Left ventricle myocardium superior (tissue), 1 donor: ENCODE measurements at regions not wholly inside any gene's neighbourhood (a gene's known extent, or its start where the extent isn't known, plus 50 kb on each side); places are given as distances from the start of the nearest gene placed in this dataset.
A peak's percentile ranks its signal among the peaks of the same experiment; 100 is the strongest.

Source experiments
- ATAC-seq: fragments of 200-7000 bp; cut with Tn5 transposase; one replicate; pipeline ENCODE4 v1.9.1; 2020; ENCODE audit warnings: mild to moderate bottlenecking, moderate library complexity
- DNase-seq: peaks from one replicate; pipeline ENCODE4 v3.0.0-alpha.2; 2020
- intact Hi-C: fragments of 100-400 bp; cut with micrococcal nuclease; formaldehyde crosslinking; loops from one replicate; pipeline ENCODE4 v1.11.0; 2022
- donor health status: DM: no; HTN: yes; CAD: no; lungs with severe emphysema.

- DNase-seq (no peak), ATAC-seq (no peak)
- intact Hi-C loops: no loop called here
These were observed 273.9 kb upstream of the RGS6 start for GRCh38 chr14:71658261-71658860.

DNA sequence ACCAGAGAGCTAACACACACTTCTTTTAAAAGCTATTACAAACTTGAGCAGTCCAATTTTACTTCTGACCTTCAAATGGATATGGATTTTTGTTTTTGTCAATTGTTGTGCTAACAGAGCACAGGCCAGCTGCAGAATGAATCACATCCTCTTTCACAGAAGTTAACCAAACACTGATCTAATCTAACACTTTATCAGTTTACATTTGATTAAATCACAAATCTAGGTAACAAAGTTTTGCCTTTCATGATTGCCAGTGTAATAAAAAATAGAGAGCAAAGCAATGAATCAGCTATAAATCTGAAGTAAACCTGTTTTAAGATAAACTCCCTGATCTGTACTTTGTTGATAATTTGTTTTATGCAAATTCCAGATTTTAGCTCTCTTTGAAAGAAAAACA, 273.1 kb upstream of the RGS6 start:
- intact Hi-C loops: no loop called here
- DNase-seq (no peak), ATAC-seq (no peak)

DNA sequence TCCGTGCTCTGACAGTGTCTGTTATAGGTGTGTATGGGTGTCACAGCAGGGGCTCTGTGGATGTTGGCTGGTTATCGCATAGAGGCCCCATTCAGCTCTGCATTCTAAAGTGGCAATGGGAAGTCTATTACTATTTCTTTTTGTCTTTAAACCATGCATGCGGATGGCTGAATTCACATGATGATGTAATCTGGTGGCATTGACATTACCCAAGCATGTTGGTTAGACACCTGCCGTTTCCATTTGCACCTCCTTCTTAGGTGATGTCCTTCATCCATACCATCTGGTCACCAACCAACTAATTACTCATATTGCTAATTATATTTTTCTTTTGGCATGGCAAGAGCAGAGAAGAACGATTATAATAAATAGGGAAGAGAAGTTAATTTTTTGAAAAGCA, 270.8 kb upstream of the RGS6 start:
- no peak for DNase-seq
- intact Hi-C loops: no loop called here
- no peak for ATAC-seq

DNA sequence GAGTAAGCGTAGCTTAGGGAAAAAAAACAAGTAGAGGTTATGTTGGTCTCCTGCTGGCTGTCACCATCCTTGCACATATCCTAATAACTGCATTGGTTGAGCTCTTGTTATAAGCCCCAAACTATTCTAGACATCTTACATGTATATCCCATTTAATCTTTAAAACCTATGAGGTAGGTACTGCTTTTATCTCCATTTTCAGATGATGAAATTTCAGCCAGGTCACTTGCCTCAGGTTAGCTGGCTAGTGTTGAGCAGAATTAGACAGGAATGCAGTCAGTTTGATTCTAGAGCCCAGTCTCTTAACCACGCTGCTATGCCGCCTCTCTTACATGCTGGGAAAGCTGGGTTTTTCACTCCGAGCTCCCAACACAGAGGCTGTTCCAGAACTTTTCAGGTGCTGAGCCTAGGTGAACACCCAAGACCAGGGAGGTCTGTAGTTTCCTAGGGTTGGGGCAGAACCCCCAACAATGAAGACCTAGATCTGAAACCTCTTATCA, 269.9 kb upstream of the RGS6 start:
- DNase-seq (no peak), ATAC-seq (no peak)
- intact Hi-C loops: no loop called here

DNA sequence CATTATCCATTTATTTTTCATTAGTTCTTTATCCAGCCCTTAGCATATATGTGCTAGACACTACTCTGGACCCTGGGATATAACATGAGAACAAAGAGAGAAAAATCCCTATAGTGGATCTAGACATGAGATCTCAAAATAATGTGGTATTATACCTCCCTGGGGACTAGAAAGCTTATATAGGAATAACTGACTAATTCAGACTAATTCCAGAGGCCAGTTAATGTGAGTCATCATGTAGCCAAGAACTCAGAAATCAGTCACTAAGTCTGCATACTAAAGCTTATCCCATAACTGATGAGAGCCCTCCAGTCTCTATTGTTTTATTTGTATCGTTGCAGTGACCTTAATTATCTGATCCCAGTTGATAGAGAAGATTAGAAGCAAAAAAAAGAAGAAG, 267.1 kb upstream of the RGS6 start:
- DNase-seq: no peak
- intact Hi-C loops: no loop called here
- no peak for ATAC-seq

DNA sequence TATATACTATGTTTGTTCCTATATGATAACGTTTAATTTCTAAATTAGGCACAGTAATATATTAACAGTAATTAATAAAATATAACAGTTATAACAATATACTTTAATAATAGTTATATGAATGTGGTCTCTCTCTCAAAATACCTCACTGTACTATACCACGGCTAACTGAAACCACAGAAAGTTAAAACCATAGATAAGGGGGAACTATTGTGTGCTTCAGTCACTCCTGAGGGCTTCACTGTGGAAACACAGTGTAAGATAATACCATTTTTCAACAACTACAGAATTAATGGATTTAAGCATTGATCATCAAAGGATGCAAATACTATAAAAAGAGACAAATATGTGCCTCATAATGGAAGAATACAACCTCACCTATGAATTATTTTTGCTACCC, 266.4 kb upstream of the RGS6 start:
- no peak for ATAC-seq
- no peak for DNase-seq
- intact Hi-C loops: no loop called here

GRCh38 chr14:71666571-71667145, 265.6 kb upstream of the RGS6 start:
- ATAC-seq (no peak), DNase-seq (no peak)
- intact Hi-C loops: no loop called here

DNA sequence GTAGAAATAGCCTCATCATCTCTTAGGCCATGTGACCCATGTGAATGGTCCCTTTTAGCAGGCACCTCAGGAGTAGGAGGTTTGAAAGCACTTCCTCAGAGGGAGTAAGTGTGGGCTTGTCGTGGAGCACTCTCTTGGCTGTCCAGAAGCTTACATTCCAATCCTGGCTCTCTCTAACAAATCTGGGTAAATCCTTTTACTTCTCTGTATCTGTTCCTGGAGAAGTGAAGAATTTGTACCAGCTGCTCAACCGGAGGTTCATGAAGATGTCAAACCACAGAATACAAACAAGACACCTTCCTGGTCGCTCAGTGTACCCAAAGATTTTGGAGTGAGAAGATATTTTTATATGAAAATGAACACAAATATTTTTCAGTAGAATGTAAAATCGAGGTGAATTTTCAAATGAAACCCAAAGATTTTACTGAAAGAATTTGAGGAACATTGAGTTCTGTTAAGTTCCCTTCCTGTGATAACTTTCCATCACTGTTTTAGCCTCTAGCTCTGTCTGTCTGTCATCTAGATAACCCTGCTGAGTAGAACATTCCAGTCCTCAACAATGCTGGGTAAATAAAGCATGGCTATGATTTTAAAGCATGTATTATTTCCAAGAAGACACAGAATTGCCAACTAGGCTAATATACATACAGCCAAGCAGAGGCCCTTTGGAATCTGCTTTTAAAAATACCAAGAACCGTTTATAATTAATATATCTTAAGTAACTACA, 263.9 kb upstream of the RGS6 start:
- intact Hi-C loops: no loop called here
- ATAC-seq (no peak), DNase-seq (no peak)

DNA sequence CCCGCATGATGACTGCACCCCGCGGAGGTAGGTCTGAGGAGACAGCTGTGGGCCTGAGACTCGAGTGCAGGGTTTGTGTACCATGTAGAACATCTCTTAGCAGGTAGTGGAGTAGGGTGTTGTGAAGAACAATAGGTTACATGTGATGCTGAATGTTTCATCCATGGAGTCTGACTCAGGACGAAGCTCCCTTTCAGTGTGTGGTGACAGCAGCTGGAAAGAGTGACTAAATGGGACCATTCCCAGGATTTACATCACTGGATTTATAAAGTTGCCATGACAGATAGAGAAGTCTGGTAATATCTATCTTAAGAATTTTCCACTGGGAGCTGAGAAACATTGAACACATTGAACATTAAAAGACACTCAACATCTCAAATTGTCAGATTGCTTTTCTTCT, 259.6 kb upstream of the RGS6 start:
- no peak for ATAC-seq
- DNase-seq: no peak
- intact Hi-C loops: no loop called here

GRCh38 chr14:71675126-71675899, 256.9 kb upstream of the RGS6 start:
- intact Hi-C loops: no loop called here
- ATAC-seq (no peak), DNase-seq (no peak)

- ATAC-seq (no peak), DNase-seq (no peak)
- intact Hi-C loops: no loop called here
These were observed 256.3 kb upstream of the RGS6 start for GRCh38 chr14:71675900-71676287.

- no peak for DNase-seq
- intact Hi-C loops: no loop called here
These were observed 251.4 kb upstream of the RGS6 start for GRCh38 chr14:71680736-71681387.

GRCh38 chr14:71682337-71682736, 249.9 kb upstream of the RGS6 start:
- intact Hi-C loops: no loop called here
- DNase-seq (no peak), ATAC-seq (no peak)

More at GRCh38 chr14:71680736-71681387, 251.4 kb upstream of the RGS6 start:
- ATAC-seq: no peak

- DNase-seq (no peak), ATAC-seq (no peak)
- intact Hi-C loops: no loop called here
These were observed 247.9 kb upstream of the RGS6 start for GRCh38 chr14:71684323-71684722.

DNA sequence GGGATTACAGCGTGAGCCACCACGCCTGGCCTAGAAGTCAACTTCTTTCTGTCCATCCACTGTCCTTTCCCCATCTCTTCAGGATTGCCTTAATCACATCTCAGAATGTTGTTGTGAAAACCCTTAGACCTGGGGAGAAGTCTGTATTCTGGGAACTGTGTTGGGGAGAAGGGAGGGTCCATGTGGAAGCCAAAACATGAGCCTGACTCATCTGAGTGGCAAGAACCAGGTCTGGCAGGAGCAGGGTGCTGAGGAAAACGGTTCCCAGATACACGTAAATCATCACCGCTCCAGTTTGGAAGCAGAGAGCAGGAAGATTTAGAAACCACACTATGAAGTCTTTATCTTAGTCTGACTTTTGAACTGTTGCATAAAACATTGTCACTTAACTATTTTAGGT, 245.6 kb upstream of the RGS6 start:
- DNase-seq (no peak), ATAC-seq (peak; percentile 30)
- intact Hi-C loops: no loop called here

- DNase-seq (no peak), ATAC-seq (no peak)
- intact Hi-C loops: no loop called here
These were observed 244.9 kb upstream of the RGS6 start for GRCh38 chr14:71687166-71687831.

GRCh38 chr14:71688576-71688975, 243.7 kb upstream of the RGS6 start:
- ATAC-seq: no peak
- DNase-seq: no peak
- intact Hi-C loops: no loop called here

GRCh38 chr14:71690478-71690877, 241.8 kb upstream of the RGS6 start:
- DNase-seq (no peak), ATAC-seq (no peak)
- intact Hi-C loops: no loop called here

- intact Hi-C loops: no loop called here
- ATAC-seq (no peak), DNase-seq (no peak)
These were observed 239.7 kb upstream of the RGS6 start for GRCh38 chr14:71692496-71692895.
